Kidney (tissue), 13 donors: ENCODE measurements at regions not wholly inside any gene's neighbourhood (a gene's known extent, or its start where the extent isn't known, plus 50 kb on each side); places are given as distances from the start of the nearest gene placed in this dataset.

Source experiments
- DNase-seq, 5 donors: peaks; one replicate each; pipeline ENCODE4 v3.0.0-alpha.2; 2013 to 2020
- FAIRE-seq: peaks from 2 replicates; lab custom pipeline; 2012; peaks lifted over from hg19 to GRCh38; lab: Jason Lieb, UNC
- H3K27ac ChIP-seq, 2 donors: one replicate each; pipeline ENCODE4 v1.7.0; 2013; ENCODE audit warnings: low read depth in 2 of 2, low read length in 2 of 2, inconsistent platforms in 1 of 2
- H3K27me3 ChIP-seq: one replicate; pipeline ENCODE4 v1.7.1; 2013; ENCODE audit warnings: low read length, inconsistent platforms; ENCODE audit not compliant: control insufficient read depth, insufficient read depth
- H3K36me3 ChIP-seq, 3 donors: one replicate each; pipeline versions ENCODE4 v1.7.0 to v1.7.1; 2013; ENCODE audit warnings: low read length in 3 of 3, control low read depth in 1 of 3, inconsistent platforms in 1 of 3; ENCODE audit not compliant: insufficient read depth in 3 of 3, control insufficient read depth in 2 of 3
- H3K4me1 ChIP-seq, 3 donors: one replicate each; pipeline versions ENCODE4 v1.7.0 to v1.7.1; 2013; ENCODE audit warnings: low read length in 3 of 3, inconsistent platforms in 1 of 3, low read depth in 1 of 3; ENCODE audit not compliant: control insufficient read depth in 2 of 3, insufficient read depth in 2 of 3
- H3K4me3 ChIP-seq, 3 donors: one replicate each; pipeline versions ENCODE4 v1.7.0 to v1.8.1; 2013; ENCODE audit warnings: low read length in 3 of 3, control low read depth in 1 of 3, inconsistent platforms in 1 of 3
- H3K9ac ChIP-seq, 3 donors: one replicate each; pipeline versions ENCODE4 v1.7.0 to v1.7.1; 2013; ENCODE audit warnings: low read length in 3 of 3, control low read depth in 1 of 3, inconsistent platforms in 1 of 3
- H3K9me3 ChIP-seq, 3 donors: one replicate each; pipeline versions ENCODE4 v1.7.0 to v1.7.1; 2013; ENCODE audit warnings: low read length in 3 of 3, control low read depth in 1 of 3, inconsistent platforms in 1 of 3; ENCODE audit not compliant: control insufficient read depth in 2 of 3, insufficient read depth in 1 of 3
- CTCF ChIP-seq: IDR thresholded peaks from 3 replicates; pipeline ENCODE4 v1.5.1; 2012; ENCODE audit warnings: mild to moderate bottlenecking, moderate library complexity, borderline replicate concordance; ENCODE audit not compliant: insufficient read depth; ENCODE audit errors: extremely low read depth
- intact Hi-C: fragments of 100-400 bp; cut with DNase I; formaldehyde crosslinking; loops from one replicate; pipeline ENCODE4 v1.11.1; 2022
- donor health status: control.
- donor health status: control.
- donor health status: control.
- donor health status: control.
- donor health status: control.
- donor health status: DM: yes; HTN: yes; CAD: no.
- donor health status: Normal renal cell carcinoma (clear cell type).

DNA sequence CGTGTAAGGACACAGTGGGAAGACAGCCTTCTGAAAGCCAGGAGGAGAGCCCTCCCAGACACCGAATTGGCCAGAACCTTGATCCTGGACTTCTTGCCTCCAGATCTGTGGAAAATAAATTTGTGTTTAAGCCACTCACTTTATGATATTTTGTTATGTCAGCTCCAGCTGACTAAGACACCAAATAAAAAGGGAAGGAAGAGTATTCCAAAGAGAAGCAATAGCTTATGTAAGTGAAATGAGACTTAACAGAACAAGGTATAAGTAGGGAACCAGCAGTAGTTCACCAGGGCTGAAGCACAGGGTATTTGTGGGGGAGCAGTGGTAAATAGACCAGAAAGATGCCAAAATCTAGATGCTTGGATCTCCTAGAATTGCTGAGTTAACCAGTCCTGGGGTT lies 94.2 kb upstream of the WLS start:
- intact Hi-C loops: no loop called here
- no peaks in the 10 kb centered on the region for H3K9me3 ChIP-seq
- TF ChIP-seq CTCF: no peak
- DNase-seq: no peak
- no peak for FAIRE-seq
- H3K9ac ChIP-seq: no peak overlapping the region
- H3K27me3 ChIP-seq: no peaks in the 10 kb centered on the region
- H3K27ac ChIP-seq: no peak overlapping the region
- H3K4me1 ChIP-seq: no peaks in the 10 kb centered on the region
- no peaks in the 10 kb centered on the region for H3K36me3 ChIP-seq
- H3K4me3 ChIP-seq: no peak overlapping the region

- FAIRE-seq: no peak
- no peak overlapping the region for H3K4me3 ChIP-seq
- no peak for DNase-seq
- TF ChIP-seq CTCF: no peak
- no peak overlapping the region for H3K9ac ChIP-seq
- H3K36me3 ChIP-seq: no peaks in the 10 kb centered on the region
- H3K27me3 ChIP-seq: no peaks in the 10 kb centered on the region
- no peak overlapping the region for H3K27ac ChIP-seq
- intact Hi-C loops: loop anchor here (5.0 kb wide), 1 partner anchor 207 kb away; no protein-coding TSS in a partner anchor
- H3K9me3 ChIP-seq: no peaks in the 10 kb centered on the region
- H3K4me1 ChIP-seq: no peaks in the 10 kb centered on the region
Observed at GRCh38 chr1:68324316-68324715, 92.0 kb upstream of the WLS start.

DNA sequence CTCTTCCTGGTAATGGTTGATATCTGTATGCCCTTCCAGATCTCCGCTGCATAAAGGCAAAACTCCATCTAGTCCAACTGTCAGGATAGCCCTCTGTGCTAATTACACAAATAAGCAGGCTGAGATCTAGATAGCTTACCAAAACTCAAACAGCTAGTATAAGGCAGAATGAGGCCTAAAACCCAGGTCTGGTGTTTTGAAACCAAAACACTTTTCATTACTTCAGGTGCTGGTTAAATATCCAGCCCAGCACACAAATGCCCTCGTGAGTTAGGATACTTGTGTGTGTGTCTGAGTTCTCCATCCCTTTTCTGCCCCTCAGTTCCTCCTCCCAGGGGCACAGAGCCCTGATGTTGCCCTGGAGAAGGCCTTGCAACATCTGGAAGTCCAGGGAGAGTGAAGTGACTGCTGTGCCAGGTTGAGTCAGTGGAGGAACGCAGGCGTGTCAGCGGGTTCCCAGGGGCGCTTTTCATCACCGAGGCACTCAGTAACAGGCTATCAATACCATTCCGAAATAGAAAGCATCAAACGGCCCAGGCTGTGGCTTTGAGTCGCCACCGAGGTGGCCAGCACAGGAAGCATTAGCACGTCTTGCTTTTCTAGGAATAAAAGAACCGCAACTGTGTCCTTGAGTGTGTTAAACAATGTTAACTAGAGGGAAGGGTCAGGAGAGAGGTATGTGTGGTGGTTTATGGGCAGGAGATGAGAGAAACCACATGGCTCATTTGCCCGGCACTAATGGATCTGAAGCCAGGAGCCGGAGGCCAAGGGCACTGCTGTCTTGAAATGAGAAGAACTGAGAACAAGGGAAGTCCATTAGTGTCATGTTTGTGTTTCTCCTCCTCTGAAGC lies 90.7 kb upstream of the WLS start:
- Histone ChIP-seq H3K4me3 (no peak overlapping the region), H3K4me1 (no peaks in the 10 kb centered on the region), H3K9me3 (no peaks in the 10 kb centered on the region), H3K36me3 (no peaks in the 10 kb centered on the region), H3K27me3 (no peaks in the 10 kb centered on the region), H3K27ac (no peak overlapping the region), H3K9ac (no peak overlapping the region)
- FAIRE-seq (no peak), DNase-seq (peak in 4 of 5 donors; percentile 23 to 55 (median 44))
- no peak for TF ChIP-seq CTCF
- intact Hi-C loops: loop anchor here (5.0 kb wide), 1 partner anchor 206 kb away; no protein-coding TSS in a partner anchor
